ENCODE measurements at regions not wholly inside any gene's neighbourhood (a gene's known extent, or its start where the extent isn't known, plus 50 kb on each side); places are given as distances from the start of the nearest gene placed in this dataset.

GRCh38 chr7:116443101-116443523, 56.4 kb upstream of the CAV2 start:
- Histone ChIP-seq H3K4me3 (ENCODE audit: low read depth in 1 of 2, low read length in 2 of 2) (no peak overlapping the region), H3K36me3 (ENCODE audit: insufficient read depth, low read length) (no peaks in the 10 kb centered on the region), H3K4me1 (ENCODE audit: insufficient read depth, low read length) (peaks cover 15% of the 10 kb centered on the region), H3K27me3 (ENCODE audit: control insufficient read depth in 1 of 2, insufficient read depth in 2 of 2, low read length in 2 of 2) (no peaks in the 10 kb centered on the region), H3K9me3 (ENCODE audit: low read length) (no peaks in the 10 kb centered on the region), H3K9ac (ENCODE audit: low read length) (no peak overlapping the region), H3K27ac (ENCODE audit: low read depth, low read length) (no peak overlapping the region)

- Histone ChIP-seq H3K9me3 (ENCODE audit: low read length) (no peaks in the 10 kb centered on the region), H3K27ac (ENCODE audit: low read depth, low read length) (no peak overlapping the region), H3K4me1 (ENCODE audit: insufficient read depth, low read length) (peaks cover 20% of the 10 kb centered on the region), H3K9ac (ENCODE audit: low read length) (no peak overlapping the region), H3K36me3 (ENCODE audit: insufficient read depth, low read length) (no peaks in the 10 kb centered on the region), H3K4me3 (ENCODE audit: low read depth in 1 of 2, low read length in 2 of 2) (no peak overlapping the region), H3K27me3 (ENCODE audit: control insufficient read depth in 1 of 2, insufficient read depth in 2 of 2, low read length in 2 of 2) (no peaks in the 10 kb centered on the region)
Measured at GRCh38 chr7:116443646-116444045, 55.9 kb upstream of the CAV2 start.

- Histone ChIP-seq H3K4me1 (ENCODE audit: insufficient read depth, low read length) (peaks cover 39% of the 10 kb centered on the region), H3K9me3 (ENCODE audit: low read length) (no peaks in the 10 kb centered on the region), H3K36me3 (ENCODE audit: insufficient read depth, low read length) (no peaks in the 10 kb centered on the region), H3K9ac (ENCODE audit: low read length) (no peak overlapping the region), H3K4me3 (ENCODE audit: low read depth in 1 of 2, low read length in 2 of 2) (no peak overlapping the region), H3K27me3 (ENCODE audit: control insufficient read depth in 1 of 2, insufficient read depth in 2 of 2, low read length in 2 of 2) (no peaks in the 10 kb centered on the region), H3K27ac (ENCODE audit: low read depth, low read length) (no peak overlapping the region)
Measured at GRCh38 chr7:116445447-116446211, 53.9 kb upstream of the CAV2 start.

GRCh38 chr7:116446212-116446855, 53.2 kb upstream of the CAV2 start:
- no peak overlapping the region for H3K9ac ChIP-seq (ENCODE audit: low read length)
- H3K27ac ChIP-seq (ENCODE audit: low read depth, low read length) = no peak overlapping the region
- H3K36me3 ChIP-seq (ENCODE audit: insufficient read depth, low read length) = no peaks in the 10 kb centered on the region
- H3K4me3 ChIP-seq (ENCODE audit: low read depth in 1 of 2, low read length in 2 of 2) = no peak overlapping the region
- H3K4me1 ChIP-seq (ENCODE audit: insufficient read depth, low read length) = peaks cover 39% of the 10 kb centered on the region
- no peaks in the 10 kb centered on the region for H3K9me3 ChIP-seq (ENCODE audit: low read length)
- H3K27me3 ChIP-seq (ENCODE audit: control insufficient read depth in 1 of 2, insufficient read depth in 2 of 2, low read length in 2 of 2) = no peaks in the 10 kb centered on the region

- H3K27ac ChIP-seq (ENCODE audit: low read depth, low read length) = no peak overlapping the region
- H3K4me3 ChIP-seq (ENCODE audit: low read depth in 1 of 2, low read length in 2 of 2) = no peak overlapping the region
- H3K4me1 ChIP-seq (ENCODE audit: insufficient read depth, low read length) = peaks cover 39% of the 10 kb centered on the region
- H3K36me3 ChIP-seq (ENCODE audit: insufficient read depth, low read length) = no peaks in the 10 kb centered on the region
- no peaks in the 10 kb centered on the region for H3K27me3 ChIP-seq (ENCODE audit: control insufficient read depth in 1 of 2, insufficient read depth in 2 of 2, low read length in 2 of 2)
- no peak overlapping the region for H3K9ac ChIP-seq (ENCODE audit: low read length)
- H3K9me3 ChIP-seq (ENCODE audit: low read length) = no peaks in the 10 kb centered on the region
Measured at GRCh38 chr7:116447436-116447835, 52.1 kb upstream of the CAV2 start.

- H3K4me1 ChIP-seq (ENCODE audit: insufficient read depth, low read length) = peaks cover 39% of the 10 kb centered on the region
- H3K27me3 ChIP-seq (ENCODE audit: control insufficient read depth in 1 of 2, insufficient read depth in 2 of 2, low read length in 2 of 2) = no peaks in the 10 kb centered on the region
- no peaks in the 10 kb centered on the region for H3K9me3 ChIP-seq (ENCODE audit: low read length)
- peak overlapping the region; percentile 25 for H3K27ac ChIP-seq (ENCODE audit: low read depth, low read length)
- no peak overlapping the region for H3K4me3 ChIP-seq (ENCODE audit: low read depth in 1 of 2, low read length in 2 of 2)
- H3K9ac ChIP-seq (ENCODE audit: low read length) = no peak overlapping the region
- no peaks in the 10 kb centered on the region for H3K36me3 ChIP-seq (ENCODE audit: insufficient read depth, low read length)
Measured at GRCh38 chr7:116447966-116448839, 51.3 kb upstream of the CAV2 start.

- H3K27ac ChIP-seq (ENCODE audit: low read depth, low read length) = no peak overlapping the region
Measured at GRCh38 chr7:116449441-116449840, 50.1 kb upstream of the CAV2 start.

More at GRCh38 chr7:116449441-116449840, 50.1 kb upstream of the CAV2 start:
- Histone ChIP-seq H3K4me3 (ENCODE audit: low read depth in 1 of 2, low read length in 2 of 2) (no peak overlapping the region), H3K9ac (ENCODE audit: low read length) (no peak overlapping the region), H3K27me3 (ENCODE audit: control insufficient read depth in 1 of 2, insufficient read depth in 2 of 2, low read length in 2 of 2) (no peaks in the 10 kb centered on the region), H3K9me3 (ENCODE audit: low read length) (no peaks in the 10 kb centered on the region), H3K4me1 (ENCODE audit: insufficient read depth, low read length) (peaks cover 35% of the 10 kb centered on the region), H3K36me3 (ENCODE audit: insufficient read depth, low read length) (no peaks in the 10 kb centered on the region)
